Kasumi-1 (cell line): ENCODE measurements at regions not wholly inside any gene's neighbourhood (a gene's known extent, or its start where the extent isn't known, plus 50 kb on each side); places are given as distances from the start of the nearest gene placed in this dataset.
"Not testable (repeated sequence)": the region's sequence is repeated elsewhere in the genome, so short reads cannot be mapped to it uniquely, and the experiment has no call there.

Experiments
- DNase-seq, 2 experiments: peaks; one replicate each; lab custom pipeline; 2025; lab: John Stamatoyannopoulos, UW

GRCh38 chr17:77821114-77821513, 137.4 kb upstream of the TNRC6C start:
- DNase-seq: peak in 1 of 2 experiments; percentile 6

- no peak for DNase-seq
These were observed 136.0 kb upstream of the TNRC6C start for GRCh38 chr17:77822302-77823030.

- DNase-seq: no peak
These were observed 134.3 kb upstream of the TNRC6C start for GRCh38 chr17:77824102-77824779.

- no peak for DNase-seq
These were observed 133.7 kb upstream of the TNRC6C start for GRCh38 chr17:77824780-77825280.

GRCh38 chr17:77825621-77826020, 132.9 kb upstream of the TNRC6C start:
- DNase-seq: no peak

- DNase-seq: no peak
These were observed 132.2 kb upstream of the TNRC6C start for GRCh38 chr17:77826132-77826873.

GRCh38 chr17:77827039-77827438, 131.5 kb upstream of the TNRC6C start:
- DNase-seq: no peak

- DNase-seq: no peak
These were observed 131.0 kb upstream of the TNRC6C start for GRCh38 chr17:77827511-77827910.

GRCh38 chr17:77828749-77829539, 129.6 kb upstream of the TNRC6C start:
- no peak for DNase-seq

- DNase-seq: peak; percentile 37 to 40
These were observed 128.4 kb upstream of the TNRC6C start for GRCh38 chr17:77829843-77830799.

GRCh38 chr17:77830816-77831473, 127.6 kb upstream of the TNRC6C start:
- no peak for DNase-seq

GRCh38 chr17:77831474-77832179, 126.9 kb upstream of the TNRC6C start:
- no peak for DNase-seq

GRCh38 chr17:77832180-77832560, 126.3 kb upstream of the TNRC6C start:
- no peak for DNase-seq

- no peak for DNase-seq
These were observed 124.7 kb upstream of the TNRC6C start for GRCh38 chr17:77833769-77834168.

GRCh38 chr17:77834170-77835115, 124.1 kb upstream of the TNRC6C start:
- peak; percentile 96 for DNase-seq

GRCh38 chr17:77836557-77837041, 121.9 kb upstream of the TNRC6C start:
- DNase-seq: no peak

- not testable (repeated sequence) for DNase-seq
These were observed 121.4 kb upstream of the TNRC6C start for GRCh38 chr17:77837072-77837471.

GRCh38 chr17:77837917-77838316, 120.6 kb upstream of the TNRC6C start:
- no peak for DNase-seq
